ENCODE measurements at regions not wholly inside any gene's neighbourhood (a gene's known extent, or its start where the extent isn't known, plus 50 kb on each side); places are given as distances from the start of the nearest gene placed in this dataset.

- no peak for DNase-seq (ENCODE audit: low read depth, low spot score)
- in situ Hi-C loops (cut with HindIII; ENCODE audit: low sequenced_read_pairs) = no loop called here
- no peak for TF ChIP-seq CTCF (IDR thresholded peaks at IDR 0.05; ENCODE audit: low read depth, low read length)
- H3K4me3 ChIP-seq (ENCODE audit: low read depth, low read length) = no peak overlapping the region
These were observed 112.2 kb downstream of the OAT start for GRCh38 chr10:124306520-124306919.

- in situ Hi-C loops (cut with HindIII; ENCODE audit: low sequenced_read_pairs) = no loop called here
These were observed 112.7 kb downstream of the OAT start for GRCh38 chr10:124305984-124306383.

GRCh38 chr10:124305131-124305530 is 113.6 kb downstream of the OAT start:
- TF ChIP-seq CTCF (IDR thresholded peaks at IDR 0.05; ENCODE audit: low read depth, low read length) = no peak
- in situ Hi-C loops (cut with HindIII; ENCODE audit: low sequenced_read_pairs) = no loop called here
- H3K4me3 ChIP-seq (ENCODE audit: low read depth, low read length) = no peak overlapping the region
- DNase-seq (ENCODE audit: low read depth, low spot score) = no peak

More at GRCh38 chr10:124305984-124306383, 112.7 kb downstream of the OAT start:
- no peak overlapping the region for H3K4me3 ChIP-seq (ENCODE audit: low read depth, low read length)
- TF ChIP-seq CTCF (IDR thresholded peaks at IDR 0.05; ENCODE audit: low read depth, low read length) = no peak
- DNase-seq (ENCODE audit: low read depth, low spot score) = no peak

- no peak overlapping the region for H3K4me3 ChIP-seq (ENCODE audit: low read depth, low read length)
- in situ Hi-C loops (cut with HindIII; ENCODE audit: low sequenced_read_pairs) = no loop called here
- DNase-seq (ENCODE audit: low read depth, low spot score) = no peak
- TF ChIP-seq CTCF (IDR thresholded peaks at IDR 0.05; ENCODE audit: low read depth, low read length) = no peak
These were observed 114.9 kb downstream of the OAT start for GRCh38 chr10:124303662-124304418.

GRCh38 chr10:124302951-124303505 is 115.7 kb downstream of the OAT start:
- in situ Hi-C loops (cut with HindIII; ENCODE audit: low sequenced_read_pairs) = no loop called here
- DNase-seq (ENCODE audit: low read depth, low spot score) = no peak
- H3K4me3 ChIP-seq (ENCODE audit: low read depth, low read length) = no peak overlapping the region
- no peak for TF ChIP-seq CTCF (IDR thresholded peaks at IDR 0.05; ENCODE audit: low read depth, low read length)

GRCh38 chr10:124301736-124302135 is 117.0 kb downstream of the OAT start:
- H3K4me3 ChIP-seq (ENCODE audit: low read depth, low read length) = no peak overlapping the region
- DNase-seq (ENCODE audit: low read depth, low spot score) = peak; percentile 3
- no peak for TF ChIP-seq CTCF (IDR thresholded peaks at IDR 0.05; ENCODE audit: low read depth, low read length)
- in situ Hi-C loops (cut with HindIII; ENCODE audit: low sequenced_read_pairs) = no loop called here

Data from astrocyte of the spinal cord (primary cell).